IgD-negative memory B cell (primary cell): ENCODE measurements at regions not wholly inside any gene's neighbourhood (a gene's known extent, or its start where the extent isn't known, plus 50 kb on each side); places are given as distances from the start of the nearest gene placed in this dataset.

Source experiments
- H3K27ac Mint-ChIP-seq, 3 donors: one replicate each; pipeline ENCODE4 v1.8.0; 2020 to 2022; ENCODE audit warnings: mild to moderate bottlenecking in 3 of 3, mixed read lengths in 3 of 3, moderate library complexity in 1 of 3
- H3K27me3 Mint-ChIP-seq: one replicate; pipeline ENCODE4 v1.8.0; 2021; ENCODE audit warnings: mixed read lengths
- H3K36me3 Mint-ChIP-seq: one replicate; pipeline ENCODE4 v1.8.0; 2020; ENCODE audit warnings: mild to moderate bottlenecking, mixed read lengths
- H3K4me1 Mint-ChIP-seq, 3 donors: one replicate each; pipeline ENCODE4 v1.8.0; 2020 to 2022; ENCODE audit warnings: mixed read lengths in 3 of 3, mild to moderate bottlenecking in 1 of 3
- H3K4me3 Mint-ChIP-seq, 4 donors: one replicate each; pipeline ENCODE4 v1.8.0; 2020 to 2022; ENCODE audit warnings: mild to moderate bottlenecking in 4 of 4, mixed read lengths in 4 of 4, moderate library complexity in 3 of 4
- H3K9me3 Mint-ChIP-seq, 3 donors: one replicate each; pipeline ENCODE4 v1.8.0; 2020 to 2021; ENCODE audit warnings: mixed read lengths in 3 of 3, mild to moderate bottlenecking in 1 of 3

DNA sequence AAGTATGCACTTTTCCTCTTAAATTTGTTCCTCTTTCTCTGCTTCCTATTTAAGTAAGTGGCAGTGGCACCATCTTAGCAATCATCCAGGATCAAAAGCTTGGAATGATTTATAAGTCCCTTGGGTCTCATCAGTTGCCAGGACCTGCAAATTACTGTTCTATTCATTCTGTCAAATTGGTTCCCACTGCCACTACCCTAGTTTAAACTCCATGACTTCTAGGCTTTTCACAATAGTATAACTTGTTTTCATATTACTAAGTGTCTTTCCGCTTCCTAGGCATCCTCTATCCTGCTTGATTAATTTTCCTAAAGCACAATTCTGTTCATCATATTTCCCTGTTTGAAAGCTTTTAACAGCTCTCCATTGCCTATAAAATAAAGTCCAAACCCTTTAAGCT lies 363.9 kb upstream of the MEF2C start:
- H3K4me1 Mint-ChIP-seq, result no peaks in the 10 kb centered on the region
- H3K36me3 Mint-ChIP-seq, result no peaks in the 10 kb centered on the region
- H3K27ac Mint-ChIP-seq, result no peak overlapping the region
- no peaks in the 10 kb centered on the region for H3K9me3 Mint-ChIP-seq
- H3K27me3 Mint-ChIP-seq, result no peaks in the 10 kb centered on the region
- no peak overlapping the region for H3K4me3 Mint-ChIP-seq

DNA sequence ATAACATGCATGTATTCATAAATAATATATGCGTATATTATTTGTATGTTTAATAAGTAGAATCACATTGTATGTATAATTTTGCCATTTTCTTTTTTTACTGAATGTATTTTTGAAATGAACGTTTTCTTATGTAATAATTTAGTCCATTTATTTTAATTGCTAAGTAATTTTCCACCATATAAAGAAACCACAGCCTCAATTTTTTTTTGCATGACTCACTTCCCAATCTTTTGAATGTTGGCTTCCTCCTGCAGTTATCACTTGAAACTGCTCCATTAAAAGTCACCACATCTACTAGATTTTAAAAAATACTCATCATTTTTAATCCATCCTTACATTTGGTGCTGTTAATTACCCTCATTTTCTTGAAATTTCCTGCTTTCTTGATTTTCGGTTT lies 363.3 kb upstream of the MEF2C start:
- peak overlapping the region in 1 of 4 donors; percentile 6 for H3K4me3 Mint-ChIP-seq
- no peak overlapping the region for H3K27ac Mint-ChIP-seq
- no peaks in the 10 kb centered on the region for H3K36me3 Mint-ChIP-seq
- H3K4me1 Mint-ChIP-seq, result no peaks in the 10 kb centered on the region
- no peaks in the 10 kb centered on the region for H3K9me3 Mint-ChIP-seq
- no peaks in the 10 kb centered on the region for H3K27me3 Mint-ChIP-seq

DNA sequence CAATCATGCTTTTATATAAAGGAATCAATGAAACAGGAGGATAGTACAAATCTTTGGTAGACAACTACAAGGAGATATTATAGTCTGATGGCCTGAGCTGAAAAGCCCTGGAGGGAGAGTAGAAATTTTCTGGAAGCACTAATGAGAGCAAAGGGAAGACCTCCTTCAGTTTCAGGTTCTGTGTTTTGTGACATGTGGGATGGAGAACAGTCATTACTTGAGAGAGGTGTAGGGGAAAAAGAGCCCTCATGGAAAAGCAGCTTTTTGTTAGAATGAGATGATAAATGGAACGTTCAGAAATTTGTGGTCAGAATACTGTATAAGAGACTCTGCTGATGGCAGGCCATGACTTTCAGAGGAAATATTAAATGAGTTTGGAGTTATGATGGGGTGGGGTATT lies 360.6 kb upstream of the MEF2C start:
- H3K27ac Mint-ChIP-seq, result no peak overlapping the region
- no peaks in the 10 kb centered on the region for H3K36me3 Mint-ChIP-seq
- H3K4me1 Mint-ChIP-seq, result no peaks in the 10 kb centered on the region
- no peaks in the 10 kb centered on the region for H3K9me3 Mint-ChIP-seq
- no peak overlapping the region for H3K4me3 Mint-ChIP-seq
- no peaks in the 10 kb centered on the region for H3K27me3 Mint-ChIP-seq

DNA sequence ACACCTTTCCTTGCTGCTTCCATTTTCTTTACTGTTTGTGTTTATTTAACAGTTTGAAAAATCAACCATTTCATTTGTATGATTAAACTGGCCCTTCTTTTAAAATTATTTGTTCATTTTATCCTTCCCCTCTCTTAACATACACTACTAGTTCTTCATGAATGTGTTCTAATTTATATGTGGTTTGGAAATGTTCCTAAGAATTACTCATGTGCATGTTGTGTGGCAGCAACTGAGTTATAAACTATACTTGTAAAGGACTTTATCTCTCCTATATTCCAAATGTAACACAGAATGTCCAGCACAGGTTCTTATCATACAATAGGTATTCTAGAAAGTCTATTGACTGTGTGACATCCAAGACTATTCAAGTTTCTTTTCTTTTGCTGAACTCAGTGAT lies 358.2 kb upstream of the MEF2C start:
- Mint-ChIP-seq H3K4me1 (no peaks in the 10 kb centered on the region), H3K9me3 (no peaks in the 10 kb centered on the region), H3K36me3 (no peaks in the 10 kb centered on the region), H3K27me3 (no peaks in the 10 kb centered on the region), H3K27ac (no peak overlapping the region), H3K4me3 (no peak overlapping the region)

DNA sequence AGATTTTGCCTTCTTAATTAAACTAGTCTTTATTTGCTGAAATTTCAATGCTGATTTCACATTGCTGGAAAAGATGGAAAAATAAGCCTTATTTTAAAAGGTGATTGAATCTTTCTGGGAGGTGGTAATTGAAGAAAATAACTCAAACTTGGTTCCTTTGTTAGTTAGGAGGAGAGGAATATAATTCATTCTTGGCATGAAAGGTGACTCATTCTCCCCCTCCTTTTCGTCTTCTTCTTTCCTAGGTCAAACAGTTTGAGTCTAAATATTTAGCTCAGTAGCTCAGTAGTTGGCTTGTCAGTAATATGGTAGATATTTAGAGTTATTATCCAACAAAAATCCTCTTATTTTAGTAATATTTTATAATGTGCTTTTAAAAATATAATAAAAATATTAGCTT lies 353.9 kb upstream of the MEF2C start:
- no peaks in the 10 kb centered on the region for H3K36me3 Mint-ChIP-seq
- no peaks in the 10 kb centered on the region for H3K9me3 Mint-ChIP-seq
- no peaks in the 10 kb centered on the region for H3K27me3 Mint-ChIP-seq

DNA sequence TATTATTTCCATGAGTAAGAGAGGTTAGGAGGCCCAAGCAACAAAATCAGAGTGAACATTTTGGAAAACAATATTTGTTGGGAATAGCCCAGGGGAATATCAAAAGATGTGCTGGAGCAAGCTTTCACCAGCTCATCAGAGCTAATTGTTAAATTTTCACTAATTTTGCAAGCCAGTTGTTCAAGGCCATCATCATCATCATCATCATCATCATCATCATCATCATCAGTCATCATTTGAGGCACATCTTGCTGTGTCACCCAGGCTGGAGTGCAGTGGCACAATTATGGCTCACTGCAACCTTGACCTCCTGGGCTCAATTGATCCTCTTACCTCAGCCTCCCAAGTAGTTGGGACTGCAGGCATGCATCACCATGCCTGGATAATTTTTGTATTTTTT lies 350.5 kb upstream of the MEF2C start:
- H3K4me3 Mint-ChIP-seq, result no peak overlapping the region
- peaks cover 0 to under 1% (median under 1%) of the 10 kb centered on the region in 3 donors for H3K9me3 Mint-ChIP-seq
- H3K4me1 Mint-ChIP-seq, result peaks cover 3 to 15% (median 8%) of the 10 kb centered on the region in 3 donors
- H3K27ac Mint-ChIP-seq, result no peak overlapping the region
- H3K27me3 Mint-ChIP-seq, result no peaks in the 10 kb centered on the region
- H3K36me3 Mint-ChIP-seq, result no peaks in the 10 kb centered on the region

More for the DNA sequence above, 353.9 kb upstream of the MEF2C start:
- H3K4me3 Mint-ChIP-seq, result no peak overlapping the region
- H3K27ac Mint-ChIP-seq, result peak overlapping the region in 2 of 3 donors; percentile 36 to 80
- peaks cover 3 to 15% (median 8%) of the 10 kb centered on the region in 3 donors for H3K4me1 Mint-ChIP-seq

DNA sequence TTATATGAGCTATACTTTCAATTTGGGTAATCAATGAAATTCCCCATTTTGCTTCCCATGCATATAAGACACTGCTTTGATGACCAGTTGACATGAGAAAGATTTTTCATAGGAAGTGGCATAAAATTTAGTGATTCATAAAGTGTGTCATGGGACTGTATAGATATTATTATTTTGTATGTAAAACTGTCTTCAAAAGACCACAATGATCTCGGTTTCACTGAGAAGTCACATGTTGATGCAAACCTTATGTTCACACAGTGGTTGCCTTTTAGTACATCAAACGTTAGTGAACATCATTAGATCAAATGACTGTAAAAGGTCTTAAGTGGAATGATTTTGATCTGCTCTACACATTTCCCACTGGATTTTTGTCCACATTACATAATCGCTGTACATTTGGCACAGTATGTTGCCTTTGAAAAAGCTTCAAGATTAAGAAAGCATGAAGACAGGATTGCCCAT lies 349.2 kb upstream of the MEF2C start:
- Mint-ChIP-seq H3K4me3 (no peak overlapping the region), H3K9me3 (peaks cover 1 to 4% (median 2%) of the 10 kb centered on the region in 3 donors), H3K27me3 (no peaks in the 10 kb centered on the region), H3K36me3 (peaks cover 1% of the 10 kb centered on the region), H3K4me1 (peaks cover 3 to 15% (median 8%) of the 10 kb centered on the region in 3 donors), H3K27ac (peak overlapping the region in 1 of 3 donors; percentile 40)

DNA sequence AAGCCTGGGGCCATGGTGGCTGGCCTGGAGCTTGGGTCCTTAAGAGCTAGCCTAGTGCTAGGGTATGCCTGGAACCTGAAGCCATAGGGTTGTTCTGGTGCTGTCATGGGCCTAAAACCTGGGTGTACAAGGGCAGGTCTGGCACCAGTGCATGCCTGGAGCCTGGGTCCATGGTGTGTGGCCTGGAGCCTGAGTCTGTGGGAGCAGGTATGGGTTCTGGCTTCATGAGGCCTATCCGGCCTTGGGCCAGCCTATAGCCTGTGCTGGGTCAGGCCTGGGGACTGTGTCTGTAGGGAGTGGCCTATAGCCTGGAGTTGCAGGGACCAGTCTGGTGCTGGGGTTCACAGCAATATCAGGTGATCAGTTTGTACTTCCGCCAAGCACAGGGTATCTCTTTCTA lies 347.2 kb upstream of the MEF2C start:
- no peak overlapping the region for H3K4me3 Mint-ChIP-seq
- H3K27ac Mint-ChIP-seq, result no peak overlapping the region
- peaks cover 3 to 15% (median 8%) of the 10 kb centered on the region in 3 donors for H3K4me1 Mint-ChIP-seq
- no peaks in the 10 kb centered on the region for H3K27me3 Mint-ChIP-seq
- peaks cover 1% of the 10 kb centered on the region for H3K36me3 Mint-ChIP-seq
- H3K9me3 Mint-ChIP-seq, result peaks cover 2 to 4% (median 3%) of the 10 kb centered on the region in 3 donors

DNA sequence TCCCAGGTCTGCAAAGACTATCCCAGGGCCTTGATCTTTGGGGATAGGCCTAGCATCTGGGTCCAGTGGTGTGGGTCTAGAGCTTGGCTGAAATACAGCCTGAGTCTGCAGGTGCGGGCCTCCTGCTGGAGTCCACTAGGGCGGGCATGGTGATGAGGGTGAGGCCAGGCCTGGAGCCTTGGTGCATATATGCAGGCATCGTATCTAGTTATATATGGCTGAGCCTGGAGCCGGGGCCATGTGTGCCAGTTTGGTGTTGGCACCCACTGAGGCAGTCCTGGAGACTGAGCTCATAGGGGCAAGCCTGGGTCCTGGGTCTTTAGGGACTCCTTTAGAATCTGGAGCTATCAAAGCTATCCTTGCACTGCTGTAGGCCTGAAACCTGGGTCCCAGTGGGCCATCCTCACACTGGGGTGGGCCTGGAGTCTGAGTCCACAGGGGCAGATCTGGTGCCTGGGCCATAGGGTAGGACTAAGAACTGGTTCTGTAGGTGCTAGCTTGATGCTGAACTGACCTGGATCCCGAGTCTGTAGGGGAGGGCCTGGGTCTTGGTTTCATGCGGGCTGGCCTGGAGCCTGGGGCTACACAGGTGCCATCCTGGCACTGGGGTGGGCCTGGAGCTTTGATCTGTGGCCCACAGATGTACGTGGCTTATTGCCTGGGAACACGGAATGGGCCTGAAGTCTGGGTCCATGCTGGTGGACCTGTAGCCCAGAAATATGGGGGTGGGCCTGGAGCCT lies 346.5 kb upstream of the MEF2C start:
- no peak overlapping the region for H3K4me3 Mint-ChIP-seq
- peaks cover 2 to 4% (median 3%) of the 10 kb centered on the region in 3 donors for H3K9me3 Mint-ChIP-seq
- peaks cover 1% of the 10 kb centered on the region for H3K36me3 Mint-ChIP-seq
- no peaks in the 10 kb centered on the region for H3K27me3 Mint-ChIP-seq
- no peak overlapping the region for H3K27ac Mint-ChIP-seq
- peaks cover 3 to 15% (median 8%) of the 10 kb centered on the region in 3 donors for H3K4me1 Mint-ChIP-seq

DNA sequence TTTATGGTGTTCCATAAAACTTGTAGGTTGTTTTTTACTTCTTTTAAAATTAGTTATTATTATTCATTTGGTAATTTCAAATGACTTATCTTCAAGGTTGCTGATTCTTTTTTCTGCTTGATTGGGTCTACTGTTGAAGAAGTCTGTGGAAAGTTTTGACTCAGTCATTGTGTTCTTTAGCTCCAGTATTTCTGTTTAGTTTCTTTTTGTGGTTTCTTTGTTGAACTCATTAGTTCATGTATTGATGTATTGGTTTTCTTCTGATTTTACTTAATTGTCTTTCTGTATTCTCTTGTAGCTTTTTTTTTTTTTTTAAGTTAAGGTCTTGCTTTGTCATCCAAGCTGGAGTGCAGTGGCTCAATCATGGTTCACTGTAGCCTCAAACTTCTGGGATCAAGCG lies 345.4 kb upstream of the MEF2C start:
- peaks cover 3 to 13% (median 5%) of the 10 kb centered on the region in 3 donors for H3K4me1 Mint-ChIP-seq
- peaks cover 2 to 4% (median 3%) of the 10 kb centered on the region in 3 donors for H3K9me3 Mint-ChIP-seq
- H3K4me3 Mint-ChIP-seq, result no peak overlapping the region
- H3K27ac Mint-ChIP-seq, result no peak overlapping the region
- no peaks in the 10 kb centered on the region for H3K27me3 Mint-ChIP-seq
- peaks cover 1% of the 10 kb centered on the region for H3K36me3 Mint-ChIP-seq

DNA sequence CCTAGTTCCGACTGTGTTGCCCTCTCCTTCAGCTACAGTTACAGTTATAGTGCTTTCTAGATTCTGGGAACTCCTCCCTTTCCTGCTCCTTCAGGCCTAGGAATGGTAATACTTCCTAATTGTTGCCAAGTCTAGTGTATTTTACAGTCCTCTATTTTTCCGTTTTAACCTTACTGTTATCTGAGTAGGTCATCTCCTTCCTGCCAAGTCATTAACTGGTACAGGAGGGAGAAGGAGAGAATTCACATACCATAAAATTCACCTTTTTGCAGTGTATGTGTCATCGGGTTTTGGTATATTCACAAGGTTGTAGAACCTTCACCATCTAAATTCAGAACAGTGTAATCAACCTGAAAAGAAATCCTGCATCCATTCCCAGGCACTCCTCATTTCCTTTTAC lies 335.4 kb upstream of the MEF2C start:
- Mint-ChIP-seq H3K27me3 (no peaks in the 10 kb centered on the region), H3K9me3 (peaks cover 0 to 4% (median 1%) of the 10 kb centered on the region in 3 donors), H3K36me3 (peaks cover 2% of the 10 kb centered on the region), H3K27ac (no peak overlapping the region), H3K4me3 (no peak overlapping the region), H3K4me1 (no peaks in the 10 kb centered on the region)

DNA sequence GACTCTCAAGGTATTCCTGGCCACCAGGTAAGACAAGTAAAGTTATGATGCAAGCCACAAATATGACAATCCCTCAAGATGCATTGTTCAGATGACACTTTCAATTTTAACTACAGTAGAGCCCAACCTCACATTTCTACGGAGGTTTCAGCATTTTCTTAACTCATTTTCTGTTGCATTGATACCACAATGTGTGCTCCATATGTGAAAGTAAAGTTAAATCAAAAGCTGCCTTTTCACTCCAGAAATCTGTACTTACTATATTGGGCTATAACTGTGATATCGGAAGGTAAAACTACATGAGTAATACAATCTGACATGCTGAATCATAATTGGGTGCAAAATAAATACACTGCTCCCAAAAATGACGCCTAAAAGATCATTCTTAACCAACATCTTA lies 333.6 kb upstream of the MEF2C start:
- Mint-ChIP-seq H3K27ac (no peak overlapping the region), H3K4me1 (no peaks in the 10 kb centered on the region), H3K9me3 (peaks cover 0 to 4% (median 3%) of the 10 kb centered on the region in 3 donors), H3K4me3 (no peak overlapping the region), H3K27me3 (no peaks in the 10 kb centered on the region), H3K36me3 (peaks cover 2% of the 10 kb centered on the region)

DNA sequence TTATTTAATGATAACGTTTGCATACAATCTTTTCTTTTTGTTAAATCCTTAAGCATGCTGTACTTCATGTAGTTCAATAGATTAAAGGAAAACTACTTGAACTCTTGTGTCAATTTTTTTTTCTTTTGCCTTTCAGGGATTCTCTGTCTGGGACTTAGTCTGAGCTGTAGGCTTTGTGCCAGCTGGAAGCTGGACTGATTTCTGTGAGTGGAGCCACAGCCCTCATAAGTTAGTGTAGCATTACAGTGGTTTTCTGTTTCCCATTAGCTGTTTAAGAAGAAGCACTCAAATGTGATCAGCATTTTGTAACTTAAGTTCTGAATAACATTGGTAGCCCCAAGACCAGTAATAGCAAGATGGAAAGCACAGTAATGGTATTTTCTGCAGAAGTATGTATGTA lies 330.6 kb upstream of the MEF2C start:
- Mint-ChIP-seq H3K36me3 (no peaks in the 10 kb centered on the region), H3K27ac (no peak overlapping the region), H3K9me3 (peaks cover 0 to 2% (median 0%) of the 10 kb centered on the region in 3 donors), H3K4me1 (no peaks in the 10 kb centered on the region), H3K27me3 (no peaks in the 10 kb centered on the region), H3K4me3 (no peak overlapping the region)

DNA sequence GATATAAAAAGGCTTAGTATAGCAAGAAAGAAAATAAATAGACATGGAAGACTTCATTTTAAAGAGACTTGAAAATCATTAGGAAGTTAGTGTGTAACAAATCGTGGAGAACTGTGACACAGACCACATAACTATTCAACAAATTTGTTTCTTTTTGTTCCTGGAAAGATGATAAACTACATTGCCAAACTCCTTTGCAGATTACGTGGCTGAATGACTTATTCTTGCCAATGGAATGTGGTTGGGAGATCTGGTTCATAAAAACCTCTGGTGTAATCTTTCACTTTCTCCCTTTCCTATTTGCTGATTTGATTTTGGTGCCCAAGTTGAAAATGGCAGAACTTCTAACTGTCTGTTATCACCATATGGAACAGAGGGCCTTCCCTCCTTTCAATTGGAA lies 328.9 kb upstream of the MEF2C start:
- Mint-ChIP-seq H3K36me3 (no peaks in the 10 kb centered on the region), H3K4me1 (no peaks in the 10 kb centered on the region), H3K9me3 (peaks cover 0 to 2% (median 0%) of the 10 kb centered on the region in 3 donors), H3K27me3 (no peaks in the 10 kb centered on the region), H3K27ac (no peak overlapping the region), H3K4me3 (no peak overlapping the region)

DNA sequence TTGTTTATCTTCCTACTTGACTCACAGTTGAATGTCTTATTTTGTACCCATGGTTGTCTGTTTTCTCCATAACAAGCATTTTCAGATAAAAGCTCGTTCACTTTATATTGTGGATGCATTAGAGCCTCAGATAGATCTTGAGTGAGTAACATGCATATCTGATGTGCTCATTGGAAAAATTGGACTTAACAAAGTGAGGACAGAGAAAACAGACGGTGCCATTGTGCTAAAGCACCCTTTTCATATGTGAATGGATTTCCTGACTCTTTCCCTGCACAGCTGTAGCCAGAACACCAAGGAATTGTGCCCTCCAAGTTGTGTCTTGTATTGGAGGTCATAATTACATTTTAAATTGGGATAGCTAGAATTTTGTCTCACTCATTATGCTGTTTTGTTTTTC lies 325.8 kb upstream of the MEF2C start:
- no peak overlapping the region for H3K4me3 Mint-ChIP-seq
- H3K27me3 Mint-ChIP-seq, result no peaks in the 10 kb centered on the region
- no peak overlapping the region for H3K27ac Mint-ChIP-seq
- H3K9me3 Mint-ChIP-seq, result peaks cover 0 to 2% (median 0%) of the 10 kb centered on the region in 3 donors
- H3K4me1 Mint-ChIP-seq, result no peaks in the 10 kb centered on the region
- no peaks in the 10 kb centered on the region for H3K36me3 Mint-ChIP-seq

DNA sequence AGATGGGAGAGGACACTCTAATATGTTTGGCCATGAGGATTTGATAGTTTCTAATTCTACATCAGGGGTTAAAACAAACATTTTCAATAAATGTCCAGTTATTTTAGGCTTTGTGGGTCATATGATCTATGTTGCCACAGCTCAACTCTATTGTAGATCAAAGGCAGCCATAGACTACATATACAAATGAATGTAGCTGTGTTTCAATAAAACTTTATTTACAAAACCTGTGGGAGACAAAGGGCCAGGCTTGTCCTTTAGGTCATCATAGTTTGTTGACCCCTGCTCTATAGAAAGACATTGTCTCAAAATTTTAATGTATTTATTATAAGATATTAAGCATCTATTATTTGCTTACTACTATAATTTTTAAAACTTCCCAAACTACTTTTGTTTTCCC lies 325.4 kb upstream of the MEF2C start:
- no peaks in the 10 kb centered on the region for H3K36me3 Mint-ChIP-seq
- no peaks in the 10 kb centered on the region for H3K4me1 Mint-ChIP-seq
- H3K9me3 Mint-ChIP-seq, result peaks cover 0 to 2% (median 0%) of the 10 kb centered on the region in 3 donors
- no peaks in the 10 kb centered on the region for H3K27me3 Mint-ChIP-seq
- H3K4me3 Mint-ChIP-seq, result no peak overlapping the region
- H3K27ac Mint-ChIP-seq, result no peak overlapping the region
